ENCODE measurements at regions not wholly inside any gene's neighbourhood (a gene's known extent, or its start where the extent isn't known, plus 50 kb on each side); places are given as distances from the start of the nearest gene placed in this dataset.

GRCh38 chr3:27878014-27878383 is 155.9 kb upstream of the EOMES start:
- no peak for TF ChIP-seq CTCF (IDR thresholded peaks at IDR 0.05; ENCODE audit: low read depth, low read length, missing input control)
- TF ChIP-seq TAF1 (conservative IDR thresholded peaks at IDR 0.05): no peak
- TF ChIP-seq ZBTB33 (IDR thresholded peaks at IDR 0.05): no peak
- TF ChIP-seq MAX (IDR thresholded peaks at IDR 0.05): no peak
- no peak for TF ChIP-seq JUND (IDR thresholded peaks at IDR 0.05)
- no peak for TF ChIP-seq RAD21 (IDR thresholded peaks at IDR 0.05)
- TF ChIP-seq SP1 (IDR thresholded peaks at IDR 0.05): no peak
- TF ChIP-seq GABPA (IDR thresholded peaks at IDR 0.05 in 1 of 2, conservative IDR thresholded peaks at IDR 0.05 in 1 of 2): no peak
- no peak for TF ChIP-seq FOXA1 (IDR thresholded peaks at IDR 0.05)
- TF ChIP-seq REST (IDR thresholded peaks at IDR 0.05): no peak
- no peak for TF ChIP-seq YY1 (IDR thresholded peaks at IDR 0.05)
- TF ChIP-seq ATF3 (IDR thresholded peaks at IDR 0.05): no peak
